ENCODE measurements at regions not wholly inside any gene's neighbourhood (a gene's known extent, or its start where the extent isn't known, plus 50 kb on each side); places are given as distances from the start of the nearest gene placed in this dataset.

DNA sequence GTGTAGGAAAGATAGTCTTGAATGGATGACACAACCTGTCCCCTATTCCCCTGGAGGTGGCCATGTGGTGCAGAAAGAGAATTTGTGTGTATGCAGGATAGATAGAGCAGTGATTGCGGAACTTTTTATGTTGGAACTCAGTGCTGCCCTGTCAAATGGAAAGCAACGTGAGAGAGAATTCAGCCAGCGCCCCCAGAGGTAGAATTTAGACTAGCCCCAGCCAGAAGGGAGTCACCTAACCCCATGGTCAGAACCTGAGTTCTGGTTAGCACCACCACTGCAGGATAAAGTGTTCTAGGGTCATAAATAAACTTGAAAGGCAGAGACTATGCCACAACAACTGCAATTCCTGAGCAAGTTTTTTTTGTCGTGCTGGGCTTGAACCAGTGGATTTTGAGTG, 152.9 kb upstream of the GRIA4 start:
- no peak overlapping the region for H3K27ac ChIP-seq (ENCODE audit: extremely low read depth, low read depth, low read length)
- H3K36me3 ChIP-seq (ENCODE audit: control insufficient read depth in 2 of 2, insufficient read depth in 1 of 2, low read length in 2 of 2), result no peaks in the 10 kb centered on the region
- no peak overlapping the region for H3K4me3 ChIP-seq (ENCODE audit: low read depth, low read length)
- ChIA-PET POLR2A (no interaction called here), CTCF (no interaction called here)
- TF ChIP-seq SP3 (tag by site-specific recombination; IDR thresholded peaks at IDR 0.05) (no peak), SETDB1 (IDR thresholded peaks at IDR 0.05; ENCODE audit: insufficient read length, low read length) (no peak), ZSCAN23 (tag by site-specific recombination; IDR thresholded peaks at IDR 0.05) (no peak), ZNF521 (tag by site-specific recombination; IDR thresholded peaks at IDR 0.05) (no peak), REPIN1 (tag by site-specific recombination; IDR thresholded peaks at IDR 0.05; ENCODE audit: low read depth) (no peak), ZNF837 (tag by site-specific recombination; IDR thresholded peaks at IDR 0.05) (no peak), ZNF391 (tag by site-specific recombination; IDR thresholded peaks at IDR 0.05; ENCODE audit: borderline replicate concordance, low read depth) (no peak), ZNF677 (tag by site-specific recombination; IDR thresholded peaks at IDR 0.05) (no peak), ZNF423 (tag by site-specific recombination; IDR thresholded peaks at IDR 0.05) (no peak), KLF7 (tag by site-specific recombination; IDR thresholded peaks at IDR 0.05; ENCODE audit: borderline replicate concordance) (no peak)
- TF ChIP-seq, protein P1, sequence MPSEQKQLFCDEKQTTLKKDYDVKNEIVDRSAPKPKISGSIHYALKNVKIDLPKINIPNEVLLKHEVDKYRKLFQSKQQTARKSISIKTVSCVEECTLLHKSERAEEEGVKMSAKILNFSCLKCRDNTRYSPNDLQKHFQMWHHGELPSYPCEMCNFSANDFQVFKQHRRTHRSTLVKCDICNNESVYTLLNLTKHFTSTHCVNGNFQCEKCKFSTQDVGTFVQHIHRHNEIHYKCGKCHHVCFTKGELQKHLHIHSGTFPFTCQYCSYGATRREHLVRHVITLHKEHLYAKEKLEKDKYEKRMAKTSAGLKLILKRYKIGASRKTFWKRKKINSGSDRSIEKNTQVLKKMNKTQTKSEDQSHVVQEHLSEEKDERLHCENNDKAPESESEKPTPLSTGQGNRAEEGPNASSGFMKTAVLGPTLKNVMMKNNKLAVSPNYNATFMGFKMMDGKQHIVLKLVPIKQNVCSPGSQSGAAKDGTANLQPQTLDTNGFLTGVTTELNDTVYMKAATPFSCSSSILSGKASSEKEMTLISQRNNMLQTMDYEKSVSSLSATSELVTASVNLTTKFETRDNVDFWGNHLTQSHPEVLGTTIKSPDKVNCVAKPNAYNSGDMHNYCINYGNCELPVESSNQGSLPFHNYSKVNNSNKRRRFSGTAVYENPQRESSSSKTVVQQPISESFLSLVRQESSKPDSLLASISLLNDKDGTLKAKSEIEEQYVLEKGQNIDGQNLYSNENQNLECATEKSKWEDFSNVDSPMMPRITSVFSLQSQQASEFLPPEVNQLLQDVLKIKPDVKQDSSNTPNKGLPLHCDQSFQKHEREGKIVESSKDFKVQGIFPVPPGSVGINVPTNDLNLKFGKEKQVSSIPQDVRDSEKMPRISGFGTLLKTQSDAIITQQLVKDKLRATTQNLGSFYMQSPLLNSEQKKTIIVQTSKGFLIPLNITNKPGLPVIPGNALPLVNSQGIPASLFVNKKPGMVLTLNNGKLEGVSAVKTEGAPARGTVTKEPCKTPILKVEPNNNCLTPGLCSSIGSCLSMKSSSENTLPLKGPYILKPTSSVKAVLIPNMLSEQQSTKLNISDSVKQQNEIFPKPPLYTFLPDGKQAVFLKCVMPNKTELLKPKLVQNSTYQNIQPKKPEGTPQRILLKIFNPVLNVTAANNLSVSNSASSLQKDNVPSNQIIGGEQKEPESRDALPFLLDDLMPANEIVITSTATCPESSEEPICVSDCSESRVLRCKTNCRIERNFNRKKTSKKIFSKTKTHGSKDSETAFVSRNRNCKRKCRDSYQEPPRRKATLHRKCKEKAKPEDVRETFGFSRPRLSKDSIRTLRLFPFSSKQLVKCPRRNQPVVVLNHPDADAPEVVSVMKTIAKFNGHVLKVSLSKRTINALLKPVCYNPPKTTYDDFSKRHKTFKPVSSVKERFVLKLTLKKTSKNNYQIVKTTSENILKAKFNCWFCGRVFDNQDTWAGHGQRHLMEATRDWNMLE (tag by site-specific recombination; conservative IDR thresholded peaks at IDR 0.05; ENCODE audit: low read depth), result no peak
- TF ChIP-seq, protein P2, sequence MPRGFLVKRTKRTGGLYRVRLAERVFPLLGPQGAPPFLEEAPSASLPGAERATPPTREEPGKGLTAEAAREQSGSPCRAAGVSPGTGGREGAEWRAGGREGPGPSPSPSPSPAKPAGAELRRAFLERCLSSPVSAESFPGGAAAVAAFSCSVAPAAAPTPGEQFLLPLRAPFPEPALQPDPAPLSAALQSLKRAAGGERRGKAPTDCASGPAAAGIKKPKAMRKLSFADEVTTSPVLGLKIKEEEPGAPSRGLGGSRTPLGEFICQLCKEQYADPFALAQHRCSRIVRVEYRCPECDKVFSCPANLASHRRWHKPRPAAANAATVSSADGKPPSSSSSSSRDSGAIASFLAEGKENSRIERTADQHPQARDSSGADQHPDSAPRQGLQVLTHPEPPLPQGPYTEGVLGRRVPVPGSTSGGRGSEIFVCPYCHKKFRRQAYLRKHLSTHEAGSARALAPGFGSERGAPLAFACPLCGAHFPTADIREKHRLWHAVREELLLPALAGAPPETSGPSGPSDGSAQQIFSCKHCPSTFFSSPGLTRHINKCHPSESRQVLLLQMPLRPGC (tag by site-specific recombination; IDR thresholded peaks at IDR 0.05), result no peak
- TF ChIP-seq, protein P3, sequence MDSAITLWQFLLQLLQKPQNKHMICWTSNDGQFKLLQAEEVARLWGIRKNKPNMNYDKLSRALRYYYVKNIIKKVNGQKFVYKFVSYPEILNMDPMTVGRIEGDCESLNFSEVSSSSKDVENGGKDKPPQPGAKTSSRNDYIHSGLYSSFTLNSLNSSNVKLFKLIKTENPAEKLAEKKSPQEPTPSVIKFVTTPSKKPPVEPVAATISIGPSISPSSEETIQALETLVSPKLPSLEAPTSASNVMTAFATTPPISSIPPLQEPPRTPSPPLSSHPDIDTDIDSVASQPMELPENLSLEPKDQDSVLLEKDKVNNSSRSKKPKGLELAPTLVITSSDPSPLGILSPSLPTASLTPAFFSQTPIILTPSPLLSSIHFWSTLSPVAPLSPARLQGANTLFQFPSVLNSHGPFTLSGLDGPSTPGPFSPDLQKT (IDR thresholded peaks at IDR 0.05; ENCODE audit: borderline replicate concordance, low read depth, low read length), result no peak
- TF ChIP-seq, protein P4, sequence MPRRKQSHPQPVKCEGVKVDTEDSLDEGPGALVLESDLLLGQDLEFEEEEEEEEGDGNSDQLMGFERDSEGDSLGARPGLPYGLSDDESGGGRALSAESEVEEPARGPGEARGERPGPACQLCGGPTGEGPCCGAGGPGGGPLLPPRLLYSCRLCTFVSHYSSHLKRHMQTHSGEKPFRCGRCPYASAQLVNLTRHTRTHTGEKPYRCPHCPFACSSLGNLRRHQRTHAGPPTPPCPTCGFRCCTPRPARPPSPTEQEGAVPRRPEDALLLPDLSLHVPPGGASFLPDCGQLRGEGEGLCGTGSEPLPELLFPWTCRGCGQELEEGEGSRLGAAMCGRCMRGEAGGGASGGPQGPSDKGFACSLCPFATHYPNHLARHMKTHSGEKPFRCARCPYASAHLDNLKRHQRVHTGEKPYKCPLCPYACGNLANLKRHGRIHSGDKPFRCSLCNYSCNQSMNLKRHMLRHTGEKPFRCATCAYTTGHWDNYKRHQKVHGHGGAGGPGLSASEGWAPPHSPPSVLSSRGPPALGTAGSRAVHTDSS (tag by site-specific recombination; IDR thresholded peaks at IDR 0.05), result no peak
- no peaks in the 10 kb centered on the region for H3K9me3 ChIP-seq (ENCODE audit: control insufficient read depth, insufficient read depth, low read depth, low read length)
- no peaks in the 10 kb centered on the region for H3K4me1 ChIP-seq (ENCODE audit: control insufficient read depth, insufficient read depth, low read length)

DNA sequence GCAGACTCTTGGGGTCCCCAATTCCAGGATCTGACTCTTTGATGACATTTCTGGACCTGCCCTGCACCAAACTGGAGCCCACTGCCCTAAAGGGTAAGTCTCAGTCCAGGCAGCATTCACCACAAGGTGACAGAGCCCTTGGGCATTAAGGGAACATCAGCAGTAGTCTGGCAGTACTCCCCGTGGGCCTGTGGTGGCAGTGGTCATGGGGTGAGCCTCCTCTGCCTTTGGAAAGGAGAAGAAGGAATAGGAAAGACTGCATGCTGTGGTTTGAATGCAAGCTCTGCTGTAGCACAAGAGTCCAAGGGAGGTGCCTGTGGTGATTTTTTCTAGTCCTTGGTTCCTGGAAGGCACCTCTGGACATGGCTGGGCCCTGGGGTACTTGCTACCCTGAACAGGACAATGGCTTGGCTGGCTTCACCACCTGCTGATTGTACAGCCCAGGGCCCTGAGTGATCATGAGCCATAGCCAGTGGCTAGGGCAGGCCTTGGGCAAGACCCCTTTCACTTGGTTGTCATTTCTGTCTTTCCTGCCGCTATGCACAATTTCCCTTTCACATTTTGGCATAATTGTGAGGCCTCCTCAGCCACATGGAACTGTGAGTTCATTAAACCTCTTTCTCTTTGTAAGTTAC, 160.7 kb upstream of the GRIA4 start:
- H3K4me1 ChIP-seq (ENCODE audit: control insufficient read depth, insufficient read depth, low read length), result no peaks in the 10 kb centered on the region
- no peak overlapping the region for H3K4me3 ChIP-seq (ENCODE audit: low read depth, low read length)
- H3K27ac ChIP-seq (ENCODE audit: extremely low read depth, low read depth, low read length), result no peak overlapping the region
- H3K36me3 ChIP-seq (ENCODE audit: control insufficient read depth in 2 of 2, insufficient read depth in 1 of 2, low read length in 2 of 2), result no peaks in the 10 kb centered on the region
- H3K9me3 ChIP-seq (ENCODE audit: control insufficient read depth, insufficient read depth, low read depth, low read length), result no peaks in the 10 kb centered on the region
- TF ChIP-seq ZNF747 (tag by site-specific recombination; IDR thresholded peaks at IDR 0.05) (no peak), ZNF121 (tag by site-specific recombination; IDR thresholded peaks at IDR 0.05) (no peak), ZNF341 (tag by site-specific recombination; IDR thresholded peaks at IDR 0.05; ENCODE audit: low read depth) (no peak)
- TF ChIP-seq, protein P5, sequence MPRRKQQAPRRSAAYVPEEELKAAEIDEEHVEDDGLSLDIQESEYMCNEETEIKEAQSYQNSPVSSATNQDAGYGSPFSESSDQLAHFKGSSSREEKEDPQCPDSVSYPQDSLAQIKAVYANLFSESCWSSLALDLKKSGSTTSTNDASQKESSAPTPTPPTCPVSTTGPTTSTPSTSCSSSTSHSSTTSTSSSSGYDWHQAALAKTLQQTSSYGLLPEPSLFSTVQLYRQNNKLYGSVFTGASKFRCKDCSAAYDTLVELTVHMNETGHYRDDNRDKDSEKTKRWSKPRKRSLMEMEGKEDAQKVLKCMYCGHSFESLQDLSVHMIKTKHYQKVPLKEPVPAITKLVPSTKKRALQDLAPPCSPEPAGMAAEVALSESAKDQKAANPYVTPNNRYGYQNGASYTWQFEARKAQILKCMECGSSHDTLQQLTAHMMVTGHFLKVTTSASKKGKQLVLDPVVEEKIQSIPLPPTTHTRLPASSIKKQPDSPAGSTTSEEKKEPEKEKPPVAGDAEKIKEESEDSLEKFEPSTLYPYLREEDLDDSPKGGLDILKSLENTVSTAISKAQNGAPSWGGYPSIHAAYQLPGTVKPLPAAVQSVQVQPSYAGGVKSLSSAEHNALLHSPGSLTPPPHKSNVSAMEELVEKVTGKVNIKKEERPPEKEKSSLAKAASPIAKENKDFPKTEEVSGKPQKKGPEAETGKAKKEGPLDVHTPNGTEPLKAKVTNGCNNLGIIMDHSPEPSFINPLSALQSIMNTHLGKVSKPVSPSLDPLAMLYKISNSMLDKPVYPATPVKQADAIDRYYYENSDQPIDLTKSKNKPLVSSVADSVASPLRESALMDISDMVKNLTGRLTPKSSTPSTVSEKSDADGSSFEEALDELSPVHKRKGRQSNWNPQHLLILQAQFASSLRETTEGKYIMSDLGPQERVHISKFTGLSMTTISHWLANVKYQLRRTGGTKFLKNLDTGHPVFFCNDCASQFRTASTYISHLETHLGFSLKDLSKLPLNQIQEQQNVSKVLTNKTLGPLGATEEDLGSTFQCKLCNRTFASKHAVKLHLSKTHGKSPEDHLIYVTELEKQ (tag by site-specific recombination; IDR thresholded peaks at IDR 0.05; ENCODE audit: borderline replicate concordance), result no peak
- ChIA-PET POLR2A (no interaction called here), CTCF (no interaction called here)
